IMR-90 (cell line): ENCODE measurements at regions not wholly inside any gene's neighbourhood (a gene's known extent, or its start where the extent isn't known, plus 50 kb on each side); places are given as distances from the start of the nearest gene placed in this dataset.

Experiments
- ATAC-seq: fragments of 200-7000 bp; cut with Tn5 transposase; 2 replicates; pipeline ENCODE4 v1.9.1; 2020; ENCODE audit warnings: low read depth, mild to moderate bottlenecking, moderate library complexity
- BruUV-seq: library from RNA; stranded (reverse); fragments of 400-500 nt; replicated peaks from 2 replicates; lab custom pipeline; 2021; lab: Mats Ljungman, UMichigan
- CTCF ChIA-PET: fragments of 300-600 bp; formaldehyde crosslinking; extraction: SDS; loops from one replicate; lab custom pipeline; 2021; ENCODE audit warnings: antibody characterized with exemption; lab: Yijun Ruan, JAX
- POLR2A ChIA-PET: fragments of 300-600 bp; sonication (Branson Sonifier 250); formaldehyde crosslinking; loops from one replicate; lab custom pipeline; 2022; ENCODE audit warnings: antibody characterized with exemption; ENCODE audit not compliant: unreplicated experiment; lab: Charles Lee
- DNase-seq: peaks from one replicate; pipeline ENCODE4 v3.0.0; 2013
- H2AFZ ChIP-seq: replicated peaks from 2 replicates; pipeline ENCODE3; 2013; ENCODE audit warnings: low read length, mild to moderate bottlenecking; ENCODE audit not compliant: poor library complexity
- H2AK5ac ChIP-seq: 2 replicates; pipeline ENCODE4 v1.6.1; 2013; ENCODE audit warnings: low read depth, low read length, inconsistent platforms
- H2AK9ac ChIP-seq: replicated peaks from 2 replicates; pipeline ENCODE3; 2013; ENCODE audit warnings: mild to moderate bottlenecking, low read depth, low read length, moderate library complexity; ENCODE audit not compliant: poor library complexity
- H2BK120ac ChIP-seq: 2 replicates; pipeline ENCODE4 v1.6.1; 2013; ENCODE audit warnings: low read depth, low read length, inconsistent platforms
- H2BK15ac ChIP-seq: 3 replicates; pipeline ENCODE4 v1.6.1; 2013; ENCODE audit warnings: low read depth, low read length, inconsistent platforms
- H2BK20ac ChIP-seq: 2 replicates; pipeline ENCODE4 v1.6.1; 2013; ENCODE audit warnings: low read depth, mild to moderate bottlenecking, inconsistent platforms, low read length, moderate library complexity
- H2BK5ac ChIP-seq: 2 replicates; pipeline ENCODE4 v1.6.1; 2013; ENCODE audit warnings: mild to moderate bottlenecking, low read depth, low read length, inconsistent platforms; ENCODE audit not compliant: poor library complexity, severe bottlenecking
- H3K14ac ChIP-seq: replicated peaks from 2 replicates; pipeline ENCODE4 v1.6.1; 2013; ENCODE audit warnings: low read depth, low read length, inconsistent platforms
- H3K18ac ChIP-seq: 2 replicates; pipeline ENCODE4 v1.6.1; 2013; ENCODE audit warnings: low read depth, low read length, control low read depth
- H3K23ac ChIP-seq: 2 replicates; pipeline ENCODE4 v1.6.1; 2013; ENCODE audit warnings: low read depth, low read length, inconsistent platforms
- H3K27ac ChIP-seq: 2 replicates; pipeline ENCODE4 v1.5.1; 2013; ENCODE audit warnings: mild to moderate bottlenecking, control low read depth, low read length; ENCODE audit not compliant: insufficient read depth
- H3K27me3 ChIP-seq: 2 replicates; pipeline ENCODE4 v1.6.1; 2013; ENCODE audit warnings: low read length; ENCODE audit not compliant: control insufficient read depth, insufficient read depth
- H3K36me3 ChIP-seq: 2 replicates; pipeline ENCODE4 v1.6.1; 2013; ENCODE audit warnings: low read length, mixed read lengths; ENCODE audit not compliant: control insufficient read depth, insufficient read depth
- H3K4ac ChIP-seq: 2 replicates; pipeline ENCODE4 v1.6.1; 2013; ENCODE audit warnings: low read depth, low read length, inconsistent platforms
- H3K4me1 ChIP-seq: 2 replicates; pipeline ENCODE4 v1.6.1; 2013; ENCODE audit warnings: low read length, mixed read lengths; ENCODE audit not compliant: control insufficient read depth, insufficient read depth
- H3K4me2 ChIP-seq: 2 replicates; pipeline ENCODE4 v1.6.1; 2013; ENCODE audit warnings: low read depth, mild to moderate bottlenecking, control low read depth, low read length, moderate library complexity
- H3K4me3 ChIP-seq: 2 replicates; pipeline ENCODE4 v1.5.1; 2013; ENCODE audit warnings: low read depth, mild to moderate bottlenecking, control low read depth, low read length, moderate library complexity; ENCODE audit not compliant: insufficient read depth
- H3K56ac ChIP-seq: 2 replicates; pipeline ENCODE4 v1.6.1; 2013; ENCODE audit warnings: low read length, inconsistent platforms; ENCODE audit not compliant: insufficient read depth; ENCODE audit errors: extremely low read depth
- H3K79me1 ChIP-seq, 2 experiments: 2 replicates each; pipeline ENCODE4 v1.6.1; 2013; ENCODE audit warnings: low read length in 2 of 2, inconsistent platforms in 1 of 2, low read depth in 1 of 2
- H3K9ac ChIP-seq: 2 replicates; pipeline ENCODE4 v1.6.1; 2013; ENCODE audit warnings: low read depth, low read length, control low read depth
- H3K9me1 ChIP-seq: 2 replicates; pipeline ENCODE4 v1.6.1; 2013; ENCODE audit warnings: low read length, inconsistent platforms; ENCODE audit not compliant: insufficient read depth
- H3K9me3 ChIP-seq: 2 replicates; pipeline ENCODE4 v1.6.1; 2013; ENCODE audit warnings: low read length; ENCODE audit not compliant: control insufficient read depth, insufficient read depth
- H4K20me1 ChIP-seq: 2 replicates; pipeline ENCODE4 v1.6.1; 2013; ENCODE audit warnings: low read length, inconsistent platforms; ENCODE audit not compliant: insufficient read depth
- H4K5ac ChIP-seq: 2 replicates; pipeline ENCODE4 v1.6.1; 2013; ENCODE audit warnings: mild to moderate bottlenecking, low read depth, low read length, control low read depth
- H4K8ac ChIP-seq, 2 experiments: 2 replicates each; pipeline ENCODE4 v1.6.1; 2013; ENCODE audit warnings: low read depth in 2 of 2, low read length in 2 of 2, control low read depth in 1 of 2, inconsistent platforms in 1 of 2
- H4K91ac ChIP-seq: 2 replicates; pipeline ENCODE4 v1.6.1; 2013; ENCODE audit warnings: low read depth, low read length, inconsistent platforms; ENCODE audit not compliant: insufficient read depth
- BHLHE40 ChIP-seq: fragments of 150-350 bp; IDR thresholded peaks from 2 replicates; pipeline ENCODE4 v1.6.1; 2016; ENCODE audit warnings: mild to moderate bottlenecking, low read depth, low read length
- CHD1 ChIP-seq: IDR thresholded peaks from 2 replicates; pipeline ENCODE4 v1.6.1; 2012; ENCODE audit warnings: low read depth, low read length, improper control_type of control experiment
- FOS ChIP-seq: fragments of 150-350 bp; IDR thresholded peaks from 2 replicates; pipeline ENCODE4 v1.6.1; 2016; ENCODE audit warnings: low read depth, low read length
- MAFK ChIP-seq: IDR thresholded peaks from 2 replicates; pipeline ENCODE4 v1.6.1; 2012; ENCODE audit warnings: low read depth, low read length, improper control_type of control experiment
- MAZ ChIP-seq: IDR thresholded peaks from 2 replicates; pipeline ENCODE4 v1.6.1; 2012; ENCODE audit warnings: low read depth, mild to moderate bottlenecking, low read length, improper control_type of control experiment, moderate library complexity, borderline replicate concordance
- MXI1 ChIP-seq: IDR thresholded peaks from 2 replicates; pipeline ENCODE4 v1.6.1; 2012; ENCODE audit warnings: low read depth, mild to moderate bottlenecking, low read length, moderate library complexity, borderline replicate concordance
- NFE2L2 ChIP-seq: fragments of 150-350 bp; IDR thresholded peaks from 2 replicates; pipeline ENCODE4 v1.6.1; 2016; ENCODE audit warnings: low read depth, mild to moderate bottlenecking, low read length
- POLR2A ChIP-seq: IDR thresholded peaks from 2 replicates; pipeline ENCODE4 v1.6.1; 2012; ENCODE audit warnings: mild to moderate bottlenecking, low read depth, low read length
- RCOR1 ChIP-seq: IDR thresholded peaks from 2 replicates; pipeline ENCODE4 v1.6.1; 2012; ENCODE audit warnings: mild to moderate bottlenecking, low read length, improper control_type of control experiment; ENCODE audit not compliant: insufficient replicate concordance
- RFX5 ChIP-seq: IDR thresholded peaks from 2 replicates; pipeline ENCODE4 v1.8.0; 2012; ENCODE audit warnings: low read depth, mild to moderate bottlenecking, low read length, moderate library complexity
- SMC3 ChIP-seq: fragments of 150-350 bp; IDR thresholded peaks from 2 replicates; pipeline ENCODE4 v1.6.1; 2016; ENCODE audit warnings: low read depth, mild to moderate bottlenecking, antibody characterized with exemption, low read length, moderate library complexity
- WGBS, 2 experiments: methylation state at CpG; one replicate each; pipeline versions ENCODE4 v1.1.5 to v1.1.7; 2013; ENCODE audit warnings: missing lambda C conversion rate in 2 of 2; ENCODE audit not compliant: insufficient read length in 1 of 2; ENCODE audit errors: extremely low coverage in 2 of 2; 5-methylcytosine and 5-hydroxymethylcytosine counted together
- dilution Hi-C: fragments of 300-500 bp; cut with HindIII; formaldehyde crosslinking; loops from one replicate; pipeline ENCODE4 v1.14.3; 2018; ENCODE audit warnings: low sequenced_read_pairs; ENCODE audit not compliant: unreplicated experiment
- in situ Hi-C: fragments of 300-500 bp; cut with MboI; formaldehyde crosslinking; loops from 3 replicates; pipeline ENCODE4 v1.14.3; 2019; ENCODE audit warnings: low sequenced_read_pairs, inconsistent platforms, mixed read lengths
- intact Hi-C: fragments of 100-400 bp; cut with micrococcal nuclease; formaldehyde crosslinking; loops from 2 replicates; pipeline ENCODE4 v1.10.0; 2022
- TF ChIP-seq, protein P1 (sequence below): fragments of 150-350 bp; IDR thresholded peaks from 2 replicates; pipeline ENCODE4 v1.6.1; 2017; ENCODE audit warnings: mild to moderate bottlenecking, antibody characterized with exemption, low read length, low read depth
- TF ChIP-seq, protein P2 (sequence below): fragments of 150-350 bp; IDR thresholded peaks from 2 replicates; pipeline ENCODE4 v1.6.1; 2016; ENCODE audit warnings: low read depth, mild to moderate bottlenecking, low read length, moderate library complexity, borderline replicate concordance

DNA sequence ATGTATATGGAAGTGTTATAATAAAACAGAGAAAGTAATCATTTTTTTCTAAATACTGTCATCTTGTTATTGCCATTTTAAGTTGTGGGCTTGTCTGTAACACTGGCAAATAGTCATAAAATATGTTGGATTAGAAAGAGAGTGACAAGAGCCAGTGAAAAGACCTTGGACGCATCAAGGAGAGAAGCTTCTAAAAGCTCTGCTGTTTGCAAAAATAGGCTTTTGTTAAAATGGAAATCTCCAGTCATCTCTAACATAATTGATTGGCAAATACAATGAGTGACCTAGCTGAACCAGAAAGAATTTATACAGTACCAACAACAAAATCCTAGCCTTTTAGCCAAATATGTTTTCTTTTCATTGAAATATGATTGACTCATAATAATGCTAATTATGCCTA, 245.8 kb upstream of the RMST start:
- H3K56ac ChIP-seq: no peak overlapping the region
- no TSS peak for BruUV-seq
- H2BK15ac ChIP-seq: no peak overlapping the region
- no peak overlapping the region for H3K23ac ChIP-seq
- in situ Hi-C loops (no loop called here), intact Hi-C loops (no loop called here), dilution Hi-C loops (no loop called here)
- H3K14ac ChIP-seq: no peak overlapping the region
- H3K27ac ChIP-seq: no peak overlapping the region
- H3K9me3 ChIP-seq: peaks cover 12% of the 10 kb centered on the region
- WGBS, 2 experiments: no CpG with 5 or more reads among the region's 1 CpG
- H2AK5ac ChIP-seq: no peak overlapping the region
- H3K18ac ChIP-seq: no peak overlapping the region
- no peak overlapping the region for H2AFZ ChIP-seq
- DNase-seq: no peak
- no peaks in the 10 kb centered on the region for H3K27me3 ChIP-seq
- H3K9me1 ChIP-seq: no peaks in the 10 kb centered on the region
- POLR2A ChIA-PET: no interaction called here
- TF ChIP-seq, protein P1, sequence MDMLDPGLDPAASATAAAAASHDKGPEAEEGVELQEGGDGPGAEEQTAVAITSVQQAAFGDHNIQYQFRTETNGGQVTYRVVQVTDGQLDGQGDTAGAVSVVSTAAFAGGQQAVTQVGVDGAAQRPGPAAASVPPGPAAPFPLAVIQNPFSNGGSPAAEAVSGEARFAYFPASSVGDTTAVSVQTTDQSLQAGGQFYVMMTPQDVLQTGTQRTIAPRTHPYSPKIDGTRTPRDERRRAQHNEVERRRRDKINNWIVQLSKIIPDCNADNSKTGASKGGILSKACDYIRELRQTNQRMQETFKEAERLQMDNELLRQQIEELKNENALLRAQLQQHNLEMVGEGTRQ: no peak
- TF ChIP-seq SMC3: no peak
- no peak for TF ChIP-seq POLR2A
- TF ChIP-seq RCOR1: no peak
- TF ChIP-seq NFE2L2: no peak
- TF ChIP-seq FOS: no peak
- no peak for TF ChIP-seq MXI1
- TF ChIP-seq, protein P2, sequence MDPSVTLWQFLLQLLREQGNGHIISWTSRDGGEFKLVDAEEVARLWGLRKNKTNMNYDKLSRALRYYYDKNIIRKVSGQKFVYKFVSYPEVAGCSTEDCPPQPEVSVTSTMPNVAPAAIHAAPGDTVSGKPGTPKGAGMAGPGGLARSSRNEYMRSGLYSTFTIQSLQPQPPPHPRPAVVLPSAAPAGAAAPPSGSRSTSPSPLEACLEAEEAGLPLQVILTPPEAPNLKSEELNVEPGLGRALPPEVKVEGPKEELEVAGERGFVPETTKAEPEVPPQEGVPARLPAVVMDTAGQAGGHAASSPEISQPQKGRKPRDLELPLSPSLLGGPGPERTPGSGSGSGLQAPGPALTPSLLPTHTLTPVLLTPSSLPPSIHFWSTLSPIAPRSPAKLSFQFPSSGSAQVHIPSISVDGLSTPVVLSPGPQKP: no peak
- no peak for TF ChIP-seq MAZ
- TF ChIP-seq CHD1: no peak
- TF ChIP-seq MAFK: no peak
- no peak for TF ChIP-seq BHLHE40
- TF ChIP-seq RFX5: no peak
- H2BK20ac ChIP-seq: no peak overlapping the region
- H3K4me3 ChIP-seq: no peak overlapping the region
- H4K8ac ChIP-seq: no peak overlapping the region
- H2AK9ac ChIP-seq: no peak overlapping the region
- no peaks in the 10 kb centered on the region for H4K20me1 ChIP-seq
- H3K4me1 ChIP-seq: no peaks in the 10 kb centered on the region
- CTCF ChIA-PET: no interaction called here
- ATAC-seq: no peak
- H3K4ac ChIP-seq: no peak overlapping the region
- H2BK5ac ChIP-seq: no peak overlapping the region
- H3K79me1 ChIP-seq: no peaks in the 10 kb centered on the region
- no peak overlapping the region for H4K5ac ChIP-seq
- no peak overlapping the region for H4K91ac ChIP-seq
- H3K4me2 ChIP-seq: no peak overlapping the region
- no peaks in the 10 kb centered on the region for H3K36me3 ChIP-seq
- no peak overlapping the region for H2BK120ac ChIP-seq
- H3K9ac ChIP-seq: no peak overlapping the region
